ENCODE measurements at regions not wholly inside any gene's neighbourhood (a gene's known extent, or its start where the extent isn't known, plus 50 kb on each side); places are given as distances from the start of the nearest gene placed in this dataset.

GRCh38 chr9:89781838-89782540 lies 177.2 kb downstream of the GADD45G start:
- H3F3A ChIP-seq (replicated peaks; ENCODE audit: low read depth): no peaks in the 10 kb centered on the region
- no peak for ATAC-seq
- H3K27me3 Mint-ChIP-seq (ENCODE audit: insufficient read depth, low read depth, poor library complexity): peaks cover 6% of the 10 kb centered on the region

GRCh38 chr9:89786655-89787054 lies 181.8 kb downstream of the GADD45G start:
- Histone ChIP-seq H3K27me3 (ENCODE audit: insufficient read depth) (no peaks in the 10 kb centered on the region), H3K27ac (ENCODE audit: low read depth) (no peak overlapping the region), H3K4me3 (no peak overlapping the region), H4K20me1 (replicated peaks; ENCODE audit: insufficient read depth) (no peaks in the 10 kb centered on the region), H3K36me3 (ENCODE audit: insufficient read depth) (no peaks in the 10 kb centered on the region), H3K4me2 (no peak overlapping the region), H3K79me2 (replicated peaks; ENCODE audit: insufficient read depth) (no peaks in the 10 kb centered on the region), H3K4me1 (ENCODE audit: insufficient read depth) (no peaks in the 10 kb centered on the region), H3F3A (replicated peaks; ENCODE audit: low read depth) (no peaks in the 10 kb centered on the region), H2AFZ (no peak overlapping the region), H3K9me2 (ENCODE audit: insufficient read depth) (no peaks in the 10 kb centered on the region)
- Mint-ChIP-seq H3K27me3 (ENCODE audit: insufficient read depth, low read depth, poor library complexity) (peaks cover 3% of the 10 kb centered on the region), H3K4me1 (peaks cover 2% of the 10 kb centered on the region; the same call in 1 of the 3 replicates), H3K27ac (no peak overlapping the region), H3K4me3 (no peak overlapping the region), H3K9me3 (no peaks in the 10 kb centered on the region; the same call in 2 of the 3 replicates), H3K36me3 (ENCODE audit: low read depth) (no peaks in the 10 kb centered on the region)
- TF ChIP-seq STAT1 (IDR thresholded peaks at IDR 0.05; ENCODE audit: unreplicated experiment): no peak
- ATAC-seq (no peak), DNase-seq (ENCODE audit: low spot score) (no peak)

More at GRCh38 chr9:89781838-89782540, 177.2 kb downstream of the GADD45G start:
- H3K27me3 ChIP-seq (ENCODE audit: insufficient read depth): no peaks in the 10 kb centered on the region
- no peak overlapping the region for H3K27ac ChIP-seq (ENCODE audit: low read depth)
- H3K4me3 ChIP-seq: no peak overlapping the region
- H3K36me3 Mint-ChIP-seq (ENCODE audit: low read depth): no peaks in the 10 kb centered on the region
- no peak overlapping the region for H3K4me2 ChIP-seq
- no peak overlapping the region for H3K4me3 Mint-ChIP-seq
- no peaks in the 10 kb centered on the region for H3K9me2 ChIP-seq (ENCODE audit: insufficient read depth)
- no peaks in the 10 kb centered on the region; the same call in 2 of the 3 replicates for H3K9me3 Mint-ChIP-seq
- no peaks in the 10 kb centered on the region for H3K36me3 ChIP-seq (ENCODE audit: insufficient read depth)
- no peaks in the 10 kb centered on the region for H4K20me1 ChIP-seq (replicated peaks; ENCODE audit: insufficient read depth)
- DNase-seq (ENCODE audit: low spot score): no peak
- TF ChIP-seq EZH2 (IDR thresholded peaks at IDR 0.05; ENCODE audit: low read depth, unreplicated experiment): no peak
- TF ChIP-seq NANOG (IDR thresholded peaks at IDR 0.05; ENCODE audit: borderline replicate concordance): no peak
- TF ChIP-seq ZNF331 (CRISPR knock-in tag; IDR thresholded peaks at IDR 0.05; ENCODE audit: low read depth): no peak
- TF ChIP-seq STAT1 (IDR thresholded peaks at IDR 0.05; ENCODE audit: unreplicated experiment): no peak
- no peak overlapping the region for H2AFZ ChIP-seq
- H3K27ac Mint-ChIP-seq: no peak overlapping the region
- H3K79me2 ChIP-seq (replicated peaks; ENCODE audit: insufficient read depth): no peaks in the 10 kb centered on the region
- H3K4me1 ChIP-seq (ENCODE audit: insufficient read depth): no peaks in the 10 kb centered on the region
- 0 out of 3 replicates have a peak, but pooled peaks cover 2% of the 10 kb centered on the region for H3K4me1 Mint-ChIP-seq

GRCh38 chr9:89787595-89787994 lies 182.8 kb downstream of the GADD45G start:
- H3K9me2 ChIP-seq (ENCODE audit: insufficient read depth): no peaks in the 10 kb centered on the region
- no peaks in the 10 kb centered on the region for H4K20me1 ChIP-seq (replicated peaks; ENCODE audit: insufficient read depth)
- ATAC-seq: no peak
- H3K27me3 ChIP-seq (ENCODE audit: insufficient read depth): no peaks in the 10 kb centered on the region
- no peak overlapping the region for H3K27ac ChIP-seq (ENCODE audit: low read depth)
- no peaks in the 10 kb centered on the region for H3K79me2 ChIP-seq (replicated peaks; ENCODE audit: insufficient read depth)
- Mint-ChIP-seq H3K4me1 (peaks cover 2% of the 10 kb centered on the region; the same call in 1 of the 3 replicates), H3K27me3 (ENCODE audit: insufficient read depth, low read depth, poor library complexity) (peaks cover 3% of the 10 kb centered on the region), H3K27ac (no peak overlapping the region), H3K9me3 (no peaks in the 10 kb centered on the region; the same call in 2 of the 3 replicates), H3K36me3 (ENCODE audit: low read depth) (no peaks in the 10 kb centered on the region), H3K4me3 (no peak overlapping the region)
- H3K4me2 ChIP-seq: no peak overlapping the region
- no peak overlapping the region for H3K4me3 ChIP-seq
- no peaks in the 10 kb centered on the region for H3K4me1 ChIP-seq (ENCODE audit: insufficient read depth)
- H3K36me3 ChIP-seq (ENCODE audit: insufficient read depth): no peaks in the 10 kb centered on the region
- no peak for DNase-seq (ENCODE audit: low spot score)
- H2AFZ ChIP-seq: no peak overlapping the region
- no peaks in the 10 kb centered on the region for H3F3A ChIP-seq (replicated peaks; ENCODE audit: low read depth)
- no peak for TF ChIP-seq POLR2AphosphoS5 (IDR thresholded peaks at IDR 0.05; ENCODE audit: low read depth)
- no peak for TF ChIP-seq NANOG (IDR thresholded peaks at IDR 0.05; ENCODE audit: borderline replicate concordance)
- TF ChIP-seq ZNF331 (CRISPR knock-in tag; IDR thresholded peaks at IDR 0.05; ENCODE audit: low read depth): no peak
- TF ChIP-seq, protein P1, sequence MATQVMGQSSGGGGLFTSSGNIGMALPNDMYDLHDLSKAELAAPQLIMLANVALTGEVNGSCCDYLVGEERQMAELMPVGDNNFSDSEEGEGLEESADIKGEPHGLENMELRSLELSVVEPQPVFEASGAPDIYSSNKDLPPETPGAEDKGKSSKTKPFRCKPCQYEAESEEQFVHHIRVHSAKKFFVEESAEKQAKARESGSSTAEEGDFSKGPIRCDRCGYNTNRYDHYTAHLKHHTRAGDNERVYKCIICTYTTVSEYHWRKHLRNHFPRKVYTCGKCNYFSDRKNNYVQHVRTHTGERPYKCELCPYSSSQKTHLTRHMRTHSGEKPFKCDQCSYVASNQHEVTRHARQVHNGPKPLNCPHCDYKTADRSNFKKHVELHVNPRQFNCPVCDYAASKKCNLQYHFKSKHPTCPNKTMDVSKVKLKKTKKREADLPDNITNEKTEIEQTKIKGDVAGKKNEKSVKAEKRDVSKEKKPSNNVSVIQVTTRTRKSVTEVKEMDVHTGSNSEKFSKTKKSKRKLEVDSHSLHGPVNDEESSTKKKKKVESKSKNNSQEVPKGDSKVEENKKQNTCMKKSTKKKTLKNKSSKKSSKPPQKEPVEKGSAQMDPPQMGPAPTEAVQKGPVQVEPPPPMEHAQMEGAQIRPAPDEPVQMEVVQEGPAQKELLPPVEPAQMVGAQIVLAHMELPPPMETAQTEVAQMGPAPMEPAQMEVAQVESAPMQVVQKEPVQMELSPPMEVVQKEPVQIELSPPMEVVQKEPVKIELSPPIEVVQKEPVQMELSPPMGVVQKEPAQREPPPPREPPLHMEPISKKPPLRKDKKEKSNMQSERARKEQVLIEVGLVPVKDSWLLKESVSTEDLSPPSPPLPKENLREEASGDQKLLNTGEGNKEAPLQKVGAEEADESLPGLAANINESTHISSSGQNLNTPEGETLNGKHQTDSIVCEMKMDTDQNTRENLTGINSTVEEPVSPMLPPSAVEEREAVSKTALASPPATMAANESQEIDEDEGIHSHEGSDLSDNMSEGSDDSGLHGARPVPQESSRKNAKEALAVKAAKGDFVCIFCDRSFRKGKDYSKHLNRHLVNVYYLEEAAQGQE (IDR thresholded peaks at IDR 0.05; ENCODE audit: unreplicated experiment): no peak
- TF ChIP-seq, protein P2, sequence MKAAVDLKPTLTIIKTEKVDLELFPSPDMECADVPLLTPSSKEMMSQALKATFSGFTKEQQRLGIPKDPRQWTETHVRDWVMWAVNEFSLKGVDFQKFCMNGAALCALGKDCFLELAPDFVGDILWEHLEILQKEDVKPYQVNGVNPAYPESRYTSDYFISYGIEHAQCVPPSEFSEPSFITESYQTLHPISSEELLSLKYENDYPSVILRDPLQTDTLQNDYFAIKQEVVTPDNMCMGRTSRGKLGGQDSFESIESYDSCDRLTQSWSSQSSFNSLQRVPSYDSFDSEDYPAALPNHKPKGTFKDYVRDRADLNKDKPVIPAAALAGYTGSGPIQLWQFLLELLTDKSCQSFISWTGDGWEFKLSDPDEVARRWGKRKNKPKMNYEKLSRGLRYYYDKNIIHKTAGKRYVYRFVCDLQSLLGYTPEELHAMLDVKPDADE (IDR thresholded peaks at IDR 0.05): no peak
- no peak for TF ChIP-seq EZH2phosphoT487 (IDR thresholded peaks at IDR 0.05; ENCODE audit: unreplicated experiment)
- no peak for TF ChIP-seq EZH2 (IDR thresholded peaks at IDR 0.05; ENCODE audit: low read depth, unreplicated experiment)
- TF ChIP-seq CREB1 (CRISPR knock-in tag; IDR thresholded peaks at IDR 0.05; ENCODE audit: low read depth): no peak
- no peak for TF ChIP-seq JUNB (IDR thresholded peaks at IDR 0.05; ENCODE audit: unreplicated experiment)
- no peak for TF ChIP-seq ZNF114 (CRISPR knock-in tag; IDR thresholded peaks at IDR 0.05)
- TF ChIP-seq STAT1 (IDR thresholded peaks at IDR 0.05; ENCODE audit: unreplicated experiment): no peak

Data from GM23338 (cell line).